Islet precursor cell (in vitro differentiated cells): ENCODE measurements at regions not wholly inside any gene's neighbourhood (a gene's known extent, or its start where the extent isn't known, plus 50 kb on each side); places are given as distances from the start of the nearest gene placed in this dataset.
"Not testable (repeated sequence)": the region's sequence is repeated elsewhere in the genome, so short reads cannot be mapped to it uniquely, and the experiment has no call there.

Experiments used
- DNase-seq: peaks from one replicate; pipeline ENCODE4 v3.0.0-alpha.2; 2018

DNA sequence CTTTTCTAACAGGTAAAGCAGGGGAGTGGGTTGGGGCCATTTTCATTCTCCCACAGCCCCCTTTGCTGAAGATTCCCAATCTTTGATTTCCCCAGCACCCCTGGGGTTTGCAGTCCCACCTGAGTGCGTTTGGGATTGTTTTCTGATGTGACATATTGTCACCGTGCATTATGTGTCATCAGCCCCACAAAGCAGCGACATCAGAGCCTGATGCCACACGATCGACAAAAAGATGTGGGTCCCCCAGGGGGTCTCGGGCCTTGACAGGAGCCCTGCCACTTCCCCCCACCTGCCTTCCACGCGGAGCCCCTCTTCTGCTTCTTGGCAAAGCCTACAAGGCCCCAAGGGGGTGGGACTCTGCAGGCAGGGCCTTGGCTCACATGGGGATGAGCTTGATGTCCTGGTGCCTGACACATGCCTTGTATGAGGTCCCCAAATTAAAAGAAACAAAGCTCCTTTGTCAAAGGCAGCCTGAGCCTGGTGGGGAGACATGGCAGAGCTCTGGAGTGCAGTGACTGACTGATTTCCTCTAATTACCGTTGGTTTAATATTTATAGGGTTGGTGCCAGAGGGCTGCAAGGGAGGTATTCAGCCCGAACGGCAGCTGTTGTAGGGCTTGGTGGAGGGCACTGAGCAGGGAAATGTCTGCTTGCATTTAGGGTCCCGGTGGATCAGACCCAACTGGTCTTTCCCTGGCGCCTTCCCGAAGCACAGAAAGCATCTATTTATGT, 149.2 kb downstream of the MIAT start:
- no peak for DNase-seq

GRCh38 chr22:26811647-26811992, 154.2 kb downstream of the MIAT start:
- peak; percentile 33 for DNase-seq

DNA sequence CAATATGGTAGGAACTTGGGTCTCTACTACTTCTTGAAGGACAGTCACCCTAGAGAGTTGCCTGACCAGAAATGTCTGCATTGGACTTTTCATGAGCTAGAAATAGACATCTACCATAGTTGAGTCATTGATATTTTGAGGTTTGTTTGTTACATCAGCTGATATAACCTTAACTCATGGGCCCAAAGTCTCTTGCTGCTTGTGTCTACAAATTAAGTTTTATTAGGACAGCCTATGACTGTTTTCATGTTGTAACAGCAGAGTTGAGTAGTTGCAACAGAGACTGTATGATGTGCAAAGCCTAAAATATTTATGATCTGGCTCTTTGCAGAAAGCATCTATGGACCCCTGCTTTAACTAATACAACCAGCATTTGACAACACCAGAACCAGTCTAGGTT, 155.3 kb downstream of the MIAT start:
- no peak for DNase-seq

GRCh38 chr22:26816726-26817125, 159.3 kb downstream of the MIAT start:
- no peak for DNase-seq

- DNase-seq = no peak
These were observed 160.5 kb downstream of the MIAT start for GRCh38 chr22:26817926-26818325.

GRCh38 chr22:26821854-26822253, 164.5 kb downstream of the MIAT start:
- DNase-seq = no peak

- no peak for DNase-seq
These were observed 164.9 kb downstream of the MIAT start for GRCh38 chr22:26822313-26822712.

DNA sequence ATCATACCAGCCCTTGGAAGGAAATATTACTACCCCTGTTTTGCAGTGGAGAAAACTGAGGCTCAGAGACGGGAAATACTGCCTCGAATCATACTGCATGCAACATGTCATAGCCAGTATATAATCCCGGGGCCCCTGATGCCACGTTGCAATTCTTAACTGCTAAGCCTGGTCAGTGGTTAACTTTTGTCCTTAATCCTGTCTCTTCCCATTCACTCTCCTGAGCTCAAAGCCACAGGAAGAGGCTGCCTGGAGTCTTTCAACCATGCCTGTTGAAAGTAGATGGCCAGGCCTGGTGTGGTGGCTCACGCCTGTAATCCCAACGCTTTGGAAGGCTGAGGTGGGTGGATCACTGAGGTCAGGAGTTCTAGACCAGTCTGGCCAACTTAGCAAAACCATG, 166.6 kb downstream of the MIAT start:
- no peak for DNase-seq

GRCh38 chr22:26825960-26826935, 168.9 kb downstream of the MIAT start:
- DNase-seq = no peak

DNA sequence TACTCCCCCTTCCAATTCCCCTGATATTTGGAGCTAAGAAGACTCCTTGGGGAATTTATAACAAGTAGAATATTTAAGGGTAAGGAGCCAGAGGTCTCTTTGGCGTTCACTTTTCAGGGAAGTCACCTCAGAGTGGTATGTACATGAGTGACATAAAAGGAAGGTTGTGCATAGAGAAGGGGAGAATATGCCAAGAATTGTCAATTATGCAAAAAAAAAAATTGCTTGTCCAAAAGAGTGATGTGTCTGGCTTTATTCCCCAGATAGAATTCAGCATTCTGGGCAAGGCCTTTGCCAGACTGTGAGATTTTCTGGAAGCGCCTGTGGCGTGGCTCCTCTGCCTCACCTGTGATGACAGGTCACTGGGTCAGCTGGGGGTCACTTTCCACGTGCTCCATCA, 170.2 kb downstream of the MIAT start:
- DNase-seq = no peak

DNA sequence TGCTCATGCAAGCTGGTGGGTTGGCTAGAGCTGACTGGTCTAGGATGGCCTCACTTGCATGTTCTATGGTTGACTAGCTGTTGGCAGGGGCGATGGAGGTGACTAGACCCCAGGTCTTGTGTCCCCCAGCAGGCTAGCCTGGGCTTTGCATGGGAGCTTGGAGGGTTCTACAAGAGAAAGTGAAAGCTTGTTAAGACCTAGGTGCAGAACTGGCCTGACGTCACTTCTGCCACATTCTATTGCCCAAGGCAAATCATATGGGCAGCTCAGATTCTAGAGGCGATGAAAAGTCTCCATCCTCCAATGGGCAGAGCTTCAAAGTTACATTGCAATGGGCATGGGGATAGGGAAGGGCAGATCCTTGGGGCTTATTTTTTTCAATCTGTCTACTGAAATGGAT, 170.9 kb downstream of the MIAT start:
- no peak for DNase-seq

DNA sequence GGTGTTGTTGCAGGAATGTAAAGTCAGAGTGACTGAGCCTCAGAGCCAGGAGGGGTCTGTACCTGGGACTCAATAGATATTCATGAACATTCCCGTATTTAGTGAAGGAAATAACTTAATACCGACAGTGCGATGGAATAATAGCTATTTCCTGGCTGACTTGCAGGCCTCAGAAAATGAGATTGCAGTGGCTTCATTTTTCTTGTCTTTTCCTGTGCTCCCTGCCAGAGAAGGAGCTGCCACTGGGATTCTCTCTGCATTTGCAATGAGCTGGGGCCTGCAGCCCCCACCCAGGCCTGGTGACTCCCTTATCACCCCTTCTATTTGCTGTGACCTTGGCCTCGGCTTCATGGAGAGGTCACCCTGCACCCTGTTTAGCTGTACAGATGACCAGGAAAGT, 173.4 kb downstream of the MIAT start:
- DNase-seq = no peak

GRCh38 chr22:26835023-26835422, 177.6 kb downstream of the MIAT start:
- DNase-seq = no peak

- DNase-seq = peak; percentile 77
These were observed 178.6 kb downstream of the MIAT start for GRCh38 chr22:26835929-26836528.

GRCh38 chr22:26837784-26838470, 180.5 kb downstream of the MIAT start:
- peak; percentile 70 for DNase-seq

GRCh38 chr22:26838471-26838825, 181.1 kb downstream of the MIAT start:
- DNase-seq = no peak

DNA sequence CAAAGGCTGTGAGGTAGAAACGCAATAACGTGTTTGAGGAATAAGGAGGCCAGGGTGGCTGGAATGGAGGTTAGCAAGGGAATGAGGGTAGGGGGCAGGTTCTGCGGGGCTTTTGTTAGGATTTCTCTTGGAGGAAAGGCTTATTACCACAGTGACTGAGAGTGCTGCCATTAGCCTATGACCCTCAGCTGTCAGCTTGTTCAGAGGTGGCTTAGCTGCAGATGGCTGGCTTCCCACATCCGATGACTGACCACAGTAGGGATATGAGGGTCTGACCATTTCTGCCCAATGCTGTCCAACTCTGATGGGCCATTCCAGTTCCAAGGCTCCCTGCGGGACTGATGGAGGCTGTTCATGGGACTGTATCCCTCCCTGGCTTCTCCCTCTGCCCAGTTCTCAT, 181.8 kb downstream of the MIAT start:
- no peak for DNase-seq

- DNase-seq = not testable (repeated sequence)
These were observed 183.4 kb downstream of the MIAT start for GRCh38 chr22:26840770-26841169.

- DNase-seq = peak; percentile 24
These were observed 184.7 kb downstream of the MIAT start for GRCh38 chr22:26842103-26842502.

GRCh38 chr22:26845021-26845743, 187.8 kb downstream of the MIAT start:
- peak; percentile 44 for DNase-seq

GRCh38 chr22:26846076-26846475, 188.7 kb downstream of the MIAT start:
- no peak for DNase-seq

DNA sequence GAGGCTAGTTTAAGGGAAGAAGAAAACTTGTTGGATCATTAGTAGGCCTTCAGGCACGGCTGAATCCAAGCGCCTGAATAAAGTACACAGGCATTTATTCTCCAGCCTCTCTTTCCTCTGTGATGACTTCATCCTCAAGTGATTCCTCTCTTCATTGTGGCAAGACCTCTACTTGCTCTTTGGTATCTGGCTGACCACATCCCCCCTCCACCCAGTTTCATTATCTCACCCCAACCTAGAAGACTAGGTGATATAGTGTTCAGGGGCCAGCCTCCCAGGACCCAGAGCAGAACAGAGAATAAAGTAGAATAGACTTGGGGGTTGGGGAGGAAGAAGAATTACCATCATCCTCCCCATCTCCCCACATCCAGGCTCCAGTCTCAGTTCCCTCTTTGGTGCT, 189.3 kb downstream of the MIAT start:
- DNase-seq = peak; percentile 24

DNA sequence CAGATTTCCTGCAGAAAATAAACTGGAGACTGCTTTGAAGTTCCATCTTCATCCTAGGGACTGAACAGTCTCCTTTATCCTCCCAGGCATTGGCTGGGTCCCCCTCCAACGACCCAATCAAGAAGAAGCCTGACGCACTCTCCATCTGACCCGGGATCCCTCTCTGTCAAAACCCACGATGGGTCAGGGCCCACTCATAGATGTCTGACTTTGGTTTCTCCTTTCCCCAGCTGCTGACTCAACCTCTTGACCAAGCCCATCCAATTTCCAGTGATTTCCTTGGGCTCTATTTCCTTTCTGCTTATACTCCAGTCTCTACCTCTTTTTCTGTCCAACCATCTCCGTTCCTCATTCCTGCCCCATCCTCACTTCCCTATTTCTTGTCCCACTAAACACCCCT, 189.7 kb downstream of the MIAT start:
- peak; percentile 14 for DNase-seq
